Fibroblast of lung (primary cell): ENCODE measurements at regions not wholly inside any gene's neighbourhood (a gene's known extent, or its start where the extent isn't known, plus 50 kb on each side); places are given as distances from the start of the nearest gene placed in this dataset.

Experiments
- DNase-seq, 2 donors: peaks; one replicate each; pipeline versions ENCODE4 v3.0.0 to v3.0.0-alpha.2; 2010; ENCODE audit warnings: low read depth in 2 of 2
- H2AFZ ChIP-seq: 2 replicates; pipeline ENCODE4 v1.5.1; 2012; ENCODE audit warnings: low read length, control low read depth, inconsistent platforms
- H3K27ac ChIP-seq: 2 replicates; pipeline ENCODE4 v1.5.1; 2011; ENCODE audit warnings: low read length, control low read depth; ENCODE audit not compliant: insufficient read depth
- H3K27me3 ChIP-seq: 2 replicates; pipeline ENCODE4 v1.5.1; 2011; ENCODE audit warnings: mild to moderate bottlenecking, low read length; ENCODE audit not compliant: control insufficient read depth, insufficient read depth
- H3K36me3 ChIP-seq: 2 replicates; pipeline ENCODE4 v1.5.1; 2011; ENCODE audit warnings: low read length; ENCODE audit not compliant: control insufficient read depth, insufficient read depth
- H3K4me1 ChIP-seq: 2 replicates; pipeline ENCODE4 v1.5.1; 2011; ENCODE audit warnings: low read length; ENCODE audit not compliant: control insufficient read depth, insufficient read depth; ENCODE audit errors: extremely low read depth
- H3K4me2 ChIP-seq: 2 replicates; pipeline ENCODE4 v1.5.1; 2011; ENCODE audit warnings: low read length, control low read depth; ENCODE audit not compliant: insufficient read depth; ENCODE audit errors: extremely low read depth
- H3K4me3 ChIP-seq, 4 experiments: fragments of 200-600 bp in 1 of 4; sonication (generic) in 1 of 4; replicated peaks in 1 of 4; 2 replicates each; pipeline ENCODE4 v1.5.1; 2011 to 2016; ENCODE audit warnings: low read length in 4 of 4, low read depth in 3 of 4, mild to moderate bottlenecking in 3 of 4, control low read depth in 2 of 4, inconsistent platforms in 1 of 4, mixed read lengths in 1 of 4; ENCODE audit not compliant: insufficient read depth in 1 of 4; ENCODE audit errors: control extremely low read depth in 1 of 4
- H3K79me2 ChIP-seq: 2 replicates; pipeline ENCODE4 v1.5.1; 2012; ENCODE audit warnings: mild to moderate bottlenecking, low read length, inconsistent platforms; ENCODE audit not compliant: control insufficient read depth, insufficient read depth
- H3K9ac ChIP-seq: 2 replicates; pipeline ENCODE4 v1.5.1; 2011; ENCODE audit warnings: mild to moderate bottlenecking, low read length, control low read depth; ENCODE audit not compliant: insufficient read depth
- H3K9me3 ChIP-seq: 2 replicates; pipeline ENCODE4 v1.5.1; 2012; ENCODE audit warnings: low read depth, low read length; ENCODE audit not compliant: control insufficient read depth, insufficient read depth
- H4K20me1 ChIP-seq: 2 replicates; pipeline ENCODE4 v1.5.1; 2011; ENCODE audit warnings: low read length; ENCODE audit not compliant: control insufficient read depth, insufficient read depth; ENCODE audit errors: extremely low read depth
- CTCF ChIP-seq, 2 donors: IDR thresholded peaks in 1 of 2; conservative IDR thresholded peaks in 1 of 2; 1 replicate in 1 of 2; 2 replicates in 1 of 2; pipeline ENCODE4 v1.5.1; 2011 to 2012; ENCODE audit warnings: low read length in 2 of 2, control low read depth in 1 of 2, inconsistent platforms in 1 of 2, low read depth in 1 of 2, mild to moderate bottlenecking in 1 of 2
- EZH2 ChIP-seq: IDR thresholded peaks from 2 replicates; pipeline ENCODE4 v1.5.1; 2012; ENCODE audit warnings: low read length, control low read depth, mild to moderate bottlenecking; ENCODE audit errors: missing control alignments

- Histone ChIP-seq H3K36me3 (no peaks in the 10 kb centered on the region), H2AFZ (no peak overlapping the region), H4K20me1 (no peaks in the 10 kb centered on the region), H3K27me3 (no peaks in the 10 kb centered on the region), H3K9me3 (no peaks in the 10 kb centered on the region), H3K27ac (no peak overlapping the region), H3K4me1 (no peaks in the 10 kb centered on the region), H3K79me2 (no peaks in the 10 kb centered on the region), H3K9ac (no peak overlapping the region), H3K4me2 (no peak overlapping the region), H3K4me3 (no peak overlapping the region)
- DNase-seq: no peak
- TF ChIP-seq CTCF (conservative IDR thresholded peaks at IDR 0.05 in 1 of 2, IDR thresholded peaks at IDR 0.05 in 1 of 2; ENCODE audit: low read depth in 1 of 2, low read length in 2 of 2) (no peak), EZH2 (no peak)
Observed at GRCh38 chr13:34104853-34105252, 286.9 kb downstream of the RFC3 start.

GRCh38 chr13:34107806-34108205 lies 289.9 kb downstream of the RFC3 start:
- H2AFZ ChIP-seq: no peak overlapping the region
- no peaks in the 10 kb centered on the region for H3K36me3 ChIP-seq
- no peaks in the 10 kb centered on the region for H3K27me3 ChIP-seq
- H3K4me3 ChIP-seq: no peak overlapping the region
- H3K9ac ChIP-seq: no peak overlapping the region
- no peak overlapping the region for H3K4me2 ChIP-seq
- DNase-seq: peak; percentile 2 to 47
- no peaks in the 10 kb centered on the region for H4K20me1 ChIP-seq
- no peaks in the 10 kb centered on the region for H3K4me1 ChIP-seq
- H3K79me2 ChIP-seq: no peaks in the 10 kb centered on the region
- no peaks in the 10 kb centered on the region for H3K9me3 ChIP-seq
- TF ChIP-seq EZH2: no peak
- TF ChIP-seq CTCF (conservative IDR thresholded peaks at IDR 0.05 in 1 of 2, IDR thresholded peaks at IDR 0.05 in 1 of 2; ENCODE audit: low read depth in 1 of 2, low read length in 2 of 2): no peak
- H3K27ac ChIP-seq: no peak overlapping the region

GRCh38 chr13:34108410-34108809 lies 290.5 kb downstream of the RFC3 start:
- no peak overlapping the region for H3K4me2 ChIP-seq
- peak in 1 of 2 donors; percentile 58 for DNase-seq

More at GRCh38 chr13:34108410-34108809, 290.5 kb downstream of the RFC3 start:
- Histone ChIP-seq H3K27ac (no peak overlapping the region), H3K4me1 (no peaks in the 10 kb centered on the region), H3K9ac (no peak overlapping the region), H3K4me3 (no peak overlapping the region), H3K9me3 (no peaks in the 10 kb centered on the region), H2AFZ (no peak overlapping the region), H4K20me1 (no peaks in the 10 kb centered on the region), H3K36me3 (no peaks in the 10 kb centered on the region), H3K79me2 (no peaks in the 10 kb centered on the region), H3K27me3 (no peaks in the 10 kb centered on the region)
- TF ChIP-seq CTCF (conservative IDR thresholded peaks at IDR 0.05 in 1 of 2, IDR thresholded peaks at IDR 0.05 in 1 of 2; ENCODE audit: low read depth in 1 of 2, low read length in 2 of 2) (no peak), EZH2 (no peak)
